SJSA1 (cell line): ENCODE measurements at regions not wholly inside any gene's neighbourhood (a gene's known extent, or its start where the extent isn't known, plus 50 kb on each side); places are given as distances from the start of the nearest gene placed in this dataset.

Experiments used
- DNase-seq, 2 experiments: peaks; one replicate each; pipeline ENCODE4 v3.0.0-alpha.2; 2015 to 2020; ENCODE audit warnings: low spot score in 2 of 2, low read depth in 1 of 2
- H3K27ac ChIP-seq: fragments of 250-450 bp; sonication (Bioruptor Pico); 2 replicates; pipeline ENCODE4 v1.5.1; 2020; ENCODE audit warnings: mild to moderate bottlenecking, moderate library complexity
- H3K27me3 ChIP-seq: fragments of 250-450 bp; sonication (Bioruptor Pico); replicated peaks from 2 replicates; pipeline ENCODE4 v1.5.1; 2020; ENCODE audit warnings: mild to moderate bottlenecking, moderate library complexity
- H3K36me3 ChIP-seq: fragments of 250-450 bp; sonication (Bioruptor Pico); 2 replicates; pipeline ENCODE4 v1.5.1; 2020; ENCODE audit warnings: mild to moderate bottlenecking
- H3K4me1 ChIP-seq: fragments of 250-450 bp; sonication (Bioruptor Pico); replicated peaks from 2 replicates; pipeline ENCODE4 v1.6.1; 2021; ENCODE audit warnings: mild to moderate bottlenecking
- H3K4me3 ChIP-seq: fragments of 250-450 bp; sonication (Bioruptor Pico); 2 replicates; pipeline ENCODE4 v1.5.1; 2020; ENCODE audit warnings: mild to moderate bottlenecking
- H3K9me3 ChIP-seq: fragments of 250-450 bp; sonication (Bioruptor Pico); replicated peaks from 2 replicates; pipeline ENCODE4 v1.5.1; 2020; ENCODE audit warnings: mild to moderate bottlenecking

- no peak overlapping the region for H3K4me3 ChIP-seq
- no peak overlapping the region for H3K27ac ChIP-seq
- no peaks in the 10 kb centered on the region for H3K9me3 ChIP-seq
- H3K36me3 ChIP-seq = no peaks in the 10 kb centered on the region
- H3K27me3 ChIP-seq = no peaks in the 10 kb centered on the region
- H3K4me1 ChIP-seq = peaks cover 22% of the 10 kb centered on the region
- no peak for DNase-seq
Observed at GRCh38 chr2:9092383-9093282, 89.1 kb upstream of the MBOAT2 start.

GRCh38 chr2:9091811-9092210, 88.3 kb upstream of the MBOAT2 start:
- Histone ChIP-seq H3K4me3 (no peak overlapping the region), H3K4me1 (peaks cover 30% of the 10 kb centered on the region), H3K27ac (no peak overlapping the region), H3K27me3 (no peaks in the 10 kb centered on the region), H3K9me3 (no peaks in the 10 kb centered on the region), H3K36me3 (no peaks in the 10 kb centered on the region)
- DNase-seq = no peak

- DNase-seq = peak in 1 of 2 experiments; percentile 28
- Histone ChIP-seq H3K9me3 (no peaks in the 10 kb centered on the region), H3K36me3 (no peaks in the 10 kb centered on the region), H3K27me3 (no peaks in the 10 kb centered on the region), H3K4me1 (peaks cover 50% of the 10 kb centered on the region), H3K4me3 (no peak overlapping the region), H3K27ac (no peak overlapping the region)
Observed at GRCh38 chr2:9089831-9090230, 86.3 kb upstream of the MBOAT2 start.

GRCh38 chr2:9087121-9087681, 83.7 kb upstream of the MBOAT2 start:
- Histone ChIP-seq H3K4me1 (peaks cover 52% of the 10 kb centered on the region), H3K27ac (peak overlapping the region; percentile 70), H3K4me3 (no peak overlapping the region), H3K27me3 (no peaks in the 10 kb centered on the region), H3K36me3 (no peaks in the 10 kb centered on the region), H3K9me3 (no peaks in the 10 kb centered on the region)
- DNase-seq = peak; percentile 74 to 83

- Histone ChIP-seq H3K27me3 (no peaks in the 10 kb centered on the region), H3K36me3 (no peaks in the 10 kb centered on the region), H3K4me3 (no peak overlapping the region), H3K4me1 (peaks cover 44% of the 10 kb centered on the region), H3K9me3 (no peaks in the 10 kb centered on the region), H3K27ac (peak overlapping the region; percentile 70)
- peak; percentile 72 to 81 for DNase-seq
Observed at GRCh38 chr2:9086465-9086864, 83.0 kb upstream of the MBOAT2 start.

- peak overlapping the region; percentile 70 for H3K27ac ChIP-seq
- peaks cover 41% of the 10 kb centered on the region for H3K4me1 ChIP-seq
- H3K36me3 ChIP-seq = no peaks in the 10 kb centered on the region
- H3K9me3 ChIP-seq = no peaks in the 10 kb centered on the region
- no peaks in the 10 kb centered on the region for H3K27me3 ChIP-seq
- no peak overlapping the region for H3K4me3 ChIP-seq
- no peak for DNase-seq
Observed at GRCh38 chr2:9085353-9085752, 81.9 kb upstream of the MBOAT2 start.

GRCh38 chr2:9083287-9083686, 79.8 kb upstream of the MBOAT2 start:
- H3K9me3 ChIP-seq = no peaks in the 10 kb centered on the region
- no peak overlapping the region for H3K27ac ChIP-seq
- H3K36me3 ChIP-seq = no peaks in the 10 kb centered on the region
- no peaks in the 10 kb centered on the region for H3K27me3 ChIP-seq
- H3K4me3 ChIP-seq = no peak overlapping the region
- DNase-seq = no peak
- H3K4me1 ChIP-seq = peaks cover 41% of the 10 kb centered on the region

- Histone ChIP-seq H3K4me1 (peaks cover 36% of the 10 kb centered on the region), H3K9me3 (no peaks in the 10 kb centered on the region), H3K27ac (no peak overlapping the region), H3K4me3 (no peak overlapping the region), H3K27me3 (no peaks in the 10 kb centered on the region), H3K36me3 (no peaks in the 10 kb centered on the region)
- no peak for DNase-seq
Observed at GRCh38 chr2:9082158-9082557, 78.7 kb upstream of the MBOAT2 start.

- H3K36me3 ChIP-seq = no peaks in the 10 kb centered on the region
- H3K27me3 ChIP-seq = no peaks in the 10 kb centered on the region
- DNase-seq = no peak
- peaks cover 36% of the 10 kb centered on the region for H3K4me1 ChIP-seq
- H3K4me3 ChIP-seq = no peak overlapping the region
- H3K27ac ChIP-seq = no peak overlapping the region
- H3K9me3 ChIP-seq = no peaks in the 10 kb centered on the region
Observed at GRCh38 chr2:9081750-9082149, 78.3 kb upstream of the MBOAT2 start.

- DNase-seq = no peak
- no peaks in the 10 kb centered on the region for H3K36me3 ChIP-seq
- no peak overlapping the region for H3K27ac ChIP-seq
- no peaks in the 10 kb centered on the region; the same call in 1 of the 2 replicates for H3K9me3 ChIP-seq
- H3K4me3 ChIP-seq = no peak overlapping the region
- H3K27me3 ChIP-seq = no peaks in the 10 kb centered on the region
- H3K4me1 ChIP-seq = peaks cover 25% of the 10 kb centered on the region
Observed at GRCh38 chr2:9078405-9078804, 74.9 kb upstream of the MBOAT2 start.

GRCh38 chr2:9077691-9078090, 74.2 kb upstream of the MBOAT2 start:
- no peak overlapping the region for H3K27ac ChIP-seq
- no peak for DNase-seq
- H3K4me3 ChIP-seq = no peak overlapping the region
- H3K27me3 ChIP-seq = no peaks in the 10 kb centered on the region
- H3K9me3 ChIP-seq = no peaks in the 10 kb centered on the region; the same call in 1 of the 2 replicates
- H3K4me1 ChIP-seq = peaks cover 28% of the 10 kb centered on the region
- no peaks in the 10 kb centered on the region for H3K36me3 ChIP-seq

- Histone ChIP-seq H3K36me3 (no peaks in the 10 kb centered on the region), H3K27me3 (no peaks in the 10 kb centered on the region), H3K4me1 (peaks cover 37% of the 10 kb centered on the region), H3K27ac (peak overlapping the region; percentile 59), H3K9me3 (no peaks in the 10 kb centered on the region; the same call in 1 of the 2 replicates), H3K4me3 (no peak overlapping the region)
- DNase-seq = no peak
Observed at GRCh38 chr2:9076755-9077154, 73.3 kb upstream of the MBOAT2 start.

GRCh38 chr2:9076210-9076609, 72.7 kb upstream of the MBOAT2 start:
- H3K4me3 ChIP-seq = no peak overlapping the region
- peak overlapping the region; percentile 59 for H3K27ac ChIP-seq
- no peaks in the 10 kb centered on the region for H3K36me3 ChIP-seq
- no peaks in the 10 kb centered on the region; the same call in 1 of the 2 replicates for H3K9me3 ChIP-seq
- H3K27me3 ChIP-seq = no peaks in the 10 kb centered on the region
- DNase-seq = peak in 1 of 2 experiments; percentile 64
- H3K4me1 ChIP-seq = peaks cover 43% of the 10 kb centered on the region

GRCh38 chr2:9074930-9075329, 71.4 kb upstream of the MBOAT2 start:
- no peak overlapping the region for H3K27ac ChIP-seq
- H3K4me3 ChIP-seq = no peak overlapping the region
- H3K27me3 ChIP-seq = no peaks in the 10 kb centered on the region
- DNase-seq = no peak
- peaks cover 52% of the 10 kb centered on the region for H3K4me1 ChIP-seq
- H3K9me3 ChIP-seq = no peaks in the 10 kb centered on the region; the same call in 1 of the 2 replicates
- no peaks in the 10 kb centered on the region for H3K36me3 ChIP-seq
